WTC11 (cell line): ENCODE measurements at regions not wholly inside any gene's neighbourhood (a gene's known extent, or its start where the extent isn't known, plus 50 kb on each side); places are given as distances from the start of the nearest gene placed in this dataset.

ENCODE experiments used
- ATAC-seq: fragments of 200-7000 bp; cut with Tn5 transposase; 2 replicates; pipeline ENCODE4 v1.10.0; 2021; ENCODE audit warnings: mild to moderate bottlenecking, moderate library complexity
- CTCF ChIA-PET: fragments of 300-600 bp; sonication (Branson Sonifier 250); formaldehyde crosslinking; loops from one replicate; lab custom pipeline; 2021; ENCODE audit warnings: antibody characterized with exemption; lab: Charles Lee
- POLR2A ChIA-PET: fragments of 350-600 bp; sonication (Branson Sonifier 250); formaldehyde crosslinking; loops from one replicate; lab custom pipeline; 2021; ENCODE audit warnings: antibody characterized with exemption; lab: Charles Lee
- DNase-seq: peaks from one replicate; pipeline ENCODE4 v3.0.0; 2021; ENCODE audit warnings: low spot score
- H3K27ac Mint-ChIP-seq: 2 replicates; pipeline ENCODE4 v1.8.0; 2021; ENCODE audit warnings: mixed read lengths
- H3K27me3 Mint-ChIP-seq: 2 replicates; pipeline ENCODE4 v1.8.0; 2021; ENCODE audit warnings: low read depth, mild to moderate bottlenecking, moderate library complexity, mixed read lengths
- H3K36me3 Mint-ChIP-seq: 2 replicates; pipeline ENCODE4 v1.8.0; 2021; ENCODE audit warnings: mixed read lengths
- H3K4me1 Mint-ChIP-seq: 2 replicates; pipeline ENCODE4 v1.8.0; 2022; ENCODE audit warnings: mixed read lengths
- H3K4me3 Mint-ChIP-seq: 2 replicates; pipeline ENCODE4 v1.8.0; 2021; ENCODE audit warnings: mild to moderate bottlenecking, moderate library complexity, mixed read lengths
- H3K9me3 Mint-ChIP-seq: 2 replicates; pipeline ENCODE4 v1.8.0; 2021; ENCODE audit warnings: mixed read lengths
- ARID4B ChIP-seq: sonication (generic); formaldehyde crosslinking; IDR thresholded peaks from 2 replicates; pipeline ENCODE4 v1.8.0; 2023; ENCODE audit warnings: missing genetic modification reagents, mild to moderate bottlenecking, borderline replicate concordance
- CREM ChIP-seq: sonication (generic); formaldehyde crosslinking; IDR thresholded peaks from 2 replicates; pipeline ENCODE4 v1.8.1; 2022; ENCODE audit warnings: mild to moderate bottlenecking, missing genetic modification reagents, moderate library complexity
- CTCF ChIP-seq: fragments of 200-600 bp; IDR thresholded peaks from 2 replicates; pipeline ENCODE4 v1.8.0; 2022; ENCODE audit warnings: antibody characterized with exemption
- ELF4 ChIP-seq: sonication (generic); formaldehyde crosslinking; IDR thresholded peaks from 2 replicates; pipeline ENCODE4 v1.8.1; 2022; ENCODE audit warnings: low read depth, mild to moderate bottlenecking, moderate library complexity, missing genetic modification reagents
- ESRRA ChIP-seq: sonication (generic); formaldehyde crosslinking; IDR thresholded peaks from 2 replicates; pipeline ENCODE4 v1.8.1; 2022; ENCODE audit warnings: mild to moderate bottlenecking, missing genetic modification reagents, borderline replicate concordance
- FOXP1 ChIP-seq: sonication (generic); formaldehyde crosslinking; IDR thresholded peaks from 2 replicates; pipeline ENCODE4 v1.8.0; 2022; ENCODE audit warnings: missing genetic modification reagents, mild to moderate bottlenecking, moderate library complexity, borderline replicate concordance
- FOXP4 ChIP-seq: sonication (generic); formaldehyde crosslinking; IDR thresholded peaks from 2 replicates; pipeline ENCODE4 v1.8.0; 2022; ENCODE audit warnings: mild to moderate bottlenecking, missing genetic modification reagents
- GRHL2 ChIP-seq: fragments of 250-450 bp; sonication (Bioruptor Pico); IDR thresholded peaks from 2 replicates; pipeline ENCODE4 v1.8.0; 2022; ENCODE audit warnings: mild to moderate bottlenecking, moderate library complexity; ENCODE audit not compliant: insufficient replicate concordance, severe bottlenecking
- HMGA2 ChIP-seq: fragments of 250-450 bp; sonication (Bioruptor Pico); IDR thresholded peaks from 2 replicates; pipeline ENCODE4 v1.4.0; 2021; ENCODE audit warnings: mild to moderate bottlenecking, moderate library complexity
- JAZF1 ChIP-seq: fragments of 250-450 bp; sonication (Bioruptor Pico); IDR thresholded peaks from 2 replicates; pipeline ENCODE4 v1.9.0; 2021; ENCODE audit warnings: moderate library complexity, mild to moderate bottlenecking, inconsistent platforms
- JUN ChIP-seq: sonication (generic); formaldehyde crosslinking; IDR thresholded peaks from 2 replicates; pipeline ENCODE4 v1.8.0; 2023; ENCODE audit warnings: mild to moderate bottlenecking, missing genetic modification reagents
- KAT7 ChIP-seq: sonication (generic); formaldehyde crosslinking; IDR thresholded peaks from 2 replicates; pipeline ENCODE4 v1.8.1; 2023; ENCODE audit warnings: missing genetic modification reagents, mild to moderate bottlenecking, borderline replicate concordance
- MLX ChIP-seq: sonication (generic); formaldehyde crosslinking; IDR thresholded peaks from 2 replicates; pipeline ENCODE4 v1.8.1; 2023; ENCODE audit warnings: mild to moderate bottlenecking, missing genetic modification reagents, moderate library complexity
- NFE2L1 ChIP-seq: sonication (generic); formaldehyde crosslinking; IDR thresholded peaks from 2 replicates; pipeline ENCODE4 v1.8.1; 2023; ENCODE audit warnings: missing genetic modification reagents
- NR3C1 ChIP-seq: sonication (generic); formaldehyde crosslinking; conservative IDR thresholded peaks from 2 replicates; pipeline ENCODE4 v1.8.1; 2023; ENCODE audit warnings: low read depth, mild to moderate bottlenecking, missing genetic modification reagents
- OVOL2 ChIP-seq: fragments of 250-450 bp; sonication (Bioruptor Pico); IDR thresholded peaks from 2 replicates; pipeline ENCODE4 v1.9.0; 2021; ENCODE audit warnings: mild to moderate bottlenecking, borderline replicate concordance
- SMAD3 ChIP-seq: sonication (generic); formaldehyde crosslinking; IDR thresholded peaks from 2 replicates; pipeline ENCODE4 v1.8.0; 2022; ENCODE audit warnings: missing genetic modification reagents, mild to moderate bottlenecking, borderline replicate concordance
- SOX15 ChIP-seq: fragments of 250-450 bp; sonication (Bioruptor Pico); IDR thresholded peaks from 2 replicates; pipeline ENCODE4 v1.9.0; 2021; ENCODE audit warnings: mild to moderate bottlenecking
- TEAD1 ChIP-seq: sonication (generic); formaldehyde crosslinking; IDR thresholded peaks from 2 replicates; pipeline ENCODE4 v1.8.0; 2022; ENCODE audit warnings: mild to moderate bottlenecking, missing genetic modification reagents
- ZNF121 ChIP-seq: sonication (generic); formaldehyde crosslinking; IDR thresholded peaks from 2 replicates; pipeline ENCODE4 v1.8.0; 2023; ENCODE audit warnings: missing genetic modification reagents
- ZNF416 ChIP-seq: fragments of 250-450 bp; sonication (Bioruptor Pico); IDR thresholded peaks from 2 replicates; pipeline ENCODE4 v1.9.0; 2021; ENCODE audit warnings: mild to moderate bottlenecking, inconsistent platforms
- ZNF671 ChIP-seq: fragments of 250-450 bp; sonication (Bioruptor Pico); IDR thresholded peaks from 2 replicates; pipeline ENCODE4 v1.8.0; 2021; ENCODE audit warnings: mild to moderate bottlenecking

GRCh38 chr7:125878988-125879387 lies 949.4 kb upstream of the POT1 start:
- Mint-ChIP-seq H3K36me3 (peaks cover 42% of the 10 kb centered on the region), H3K4me3 (no peak overlapping the region), H3K27ac (no peak overlapping the region), H3K27me3 (no peaks in the 10 kb centered on the region), H3K4me1 (no peaks in the 10 kb centered on the region), H3K9me3 (peaks cover 49% of the 10 kb centered on the region)
- no peak for ATAC-seq
- CTCF ChIA-PET: no interaction called here
- no peak for TF ChIP-seq OVOL2 (CRISPR knock-in tag)
- no peak for TF ChIP-seq HMGA2 (CRISPR knock-in tag)
- TF ChIP-seq JUN (CRISPR knock-in tag): no peak
- TF ChIP-seq FOXP1 (CRISPR knock-in tag): no peak
- no peak for TF ChIP-seq ARID4B
- no peak for TF ChIP-seq NFE2L1 (CRISPR knock-in tag)
- no peak for TF ChIP-seq ZNF416 (CRISPR knock-in tag)
- TF ChIP-seq ZNF671: no peak
- POLR2A ChIA-PET: no interaction called here
- DNase-seq: no peak

- no peak overlapping the region for H3K27ac Mint-ChIP-seq
- H3K4me3 Mint-ChIP-seq: no peak overlapping the region
- TF ChIP-seq CTCF: no peak
- no peak for TF ChIP-seq SMAD3 (CRISPR knock-in tag)
- TF ChIP-seq FOXP1 (CRISPR knock-in tag): no peak
- TF ChIP-seq TEAD1 (CRISPR knock-in tag): no peak
- no peak for TF ChIP-seq CREM
- no peak for TF ChIP-seq GRHL2
- TF ChIP-seq ZNF121 (CRISPR knock-in tag): no peak
- no peak for TF ChIP-seq NFE2L1 (CRISPR knock-in tag)
- no peak for TF ChIP-seq ELF4 (CRISPR knock-in tag)
- no peak for TF ChIP-seq MLX (CRISPR knock-in tag)
- TF ChIP-seq ZNF671: no peak
- TF ChIP-seq ESRRA (CRISPR knock-in tag): no peak
- H3K27me3 Mint-ChIP-seq: no peaks in the 10 kb centered on the region
- CTCF ChIA-PET: no interaction called here
- DNase-seq (no peak), ATAC-seq (no peak)
- H3K4me1 Mint-ChIP-seq: no peaks in the 10 kb centered on the region
- H3K9me3 Mint-ChIP-seq: peaks cover 49% of the 10 kb centered on the region
- H3K36me3 Mint-ChIP-seq: peaks cover 42% of the 10 kb centered on the region
- POLR2A ChIA-PET: no interaction called here
These were observed 948.8 kb upstream of the POT1 start for GRCh38 chr7:125878235-125878956.

GRCh38 chr7:125877246-125877645 lies 947.6 kb upstream of the POT1 start:
- ChIA-PET CTCF (no interaction called here), POLR2A (no interaction called here)
- Mint-ChIP-seq H3K27me3 (no peaks in the 10 kb centered on the region), H3K4me1 (0 out of 2 replicates have a peak, but pooled peaks cover 3% of the 10 kb centered on the region), H3K36me3 (peaks cover 42% of the 10 kb centered on the region), H3K9me3 (peaks cover 44% of the 10 kb centered on the region), H3K4me3 (no peak overlapping the region), H3K27ac (no peak overlapping the region)
- DNase-seq (no peak), ATAC-seq (no peak)
- no peak for TF ChIP-seq TEAD1 (CRISPR knock-in tag)
- no peak for TF ChIP-seq CTCF
- no peak for TF ChIP-seq KAT7 (CRISPR knock-in tag)
- TF ChIP-seq NR3C1 (CRISPR knock-in tag): no peak
- TF ChIP-seq FOXP4 (CRISPR knock-in tag): no peak
- TF ChIP-seq JAZF1 (CRISPR knock-in tag): no peak
- TF ChIP-seq SOX15: no peak
